Cerebellar cortex (tissue), 1 donor: ENCODE measurements at regions not wholly inside any gene's neighbourhood (a gene's known extent, or its start where the extent isn't known, plus 50 kb on each side); places are given as distances from the start of the nearest gene placed in this dataset.
"Not testable (repeated sequence)": the region's sequence is repeated elsewhere in the genome, so short reads cannot be mapped to it uniquely, and the experiment has no call there.

ENCODE experiments used
- DNase-seq: peaks from one replicate; pipeline ENCODE4 v3.0.0-alpha.2; 2015; ENCODE audit warnings: low spot score

DNA sequence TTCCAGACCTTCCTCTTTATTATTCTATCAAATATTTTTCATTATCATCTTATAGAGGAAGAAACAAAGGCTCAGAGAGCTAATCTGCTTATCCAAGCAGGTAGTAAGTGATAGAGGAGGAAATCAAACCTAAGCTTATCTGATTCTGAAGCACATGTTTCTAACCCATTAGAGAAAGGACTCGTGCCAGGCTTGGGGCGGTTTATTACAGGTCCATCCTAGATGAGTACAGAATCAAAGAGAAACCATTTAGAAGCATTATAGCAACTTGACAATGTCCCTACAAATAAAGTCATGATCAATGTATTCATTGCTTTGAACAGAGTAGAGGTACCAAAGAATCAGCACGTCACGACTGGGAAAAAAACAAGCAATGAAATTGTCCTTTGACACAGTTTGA lies 303.0 kb downstream of the CYRIA start:
- DNase-seq, result no peak

DNA sequence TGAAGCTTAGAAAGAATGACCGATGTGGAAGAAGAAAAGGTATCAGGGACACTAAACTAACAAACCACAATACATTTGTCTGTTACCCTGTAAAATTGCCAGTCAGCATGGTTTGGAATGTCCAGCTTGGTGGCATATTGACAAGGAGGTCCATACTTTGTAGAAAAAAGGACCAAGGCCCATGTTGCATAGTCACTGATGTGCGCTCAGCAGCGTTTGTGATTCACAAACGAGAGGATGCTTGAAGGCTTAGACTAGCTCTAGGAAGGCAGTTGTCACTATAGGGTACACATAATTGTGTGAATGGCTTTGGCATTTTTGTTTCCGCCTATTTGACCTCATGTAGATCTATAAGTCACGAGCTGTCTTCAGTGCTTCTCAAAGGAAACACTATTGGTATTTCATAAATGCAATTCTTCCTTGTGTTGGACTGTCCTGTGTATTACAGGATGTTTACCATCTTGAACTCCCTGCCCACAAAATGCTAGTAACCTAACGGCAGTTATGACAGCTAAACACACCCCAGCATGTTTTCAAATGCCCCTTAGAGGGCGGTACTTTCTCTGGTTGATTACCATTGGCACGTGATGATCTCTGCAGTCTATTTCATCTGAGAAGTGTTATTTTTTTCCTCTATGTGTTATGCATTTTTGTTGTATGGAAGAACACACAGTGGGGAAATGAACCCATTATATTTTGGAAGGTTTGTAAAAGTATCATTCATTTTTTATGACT lies 304.2 kb downstream of the CYRIA start:
- DNase-seq, result no peak

DNA sequence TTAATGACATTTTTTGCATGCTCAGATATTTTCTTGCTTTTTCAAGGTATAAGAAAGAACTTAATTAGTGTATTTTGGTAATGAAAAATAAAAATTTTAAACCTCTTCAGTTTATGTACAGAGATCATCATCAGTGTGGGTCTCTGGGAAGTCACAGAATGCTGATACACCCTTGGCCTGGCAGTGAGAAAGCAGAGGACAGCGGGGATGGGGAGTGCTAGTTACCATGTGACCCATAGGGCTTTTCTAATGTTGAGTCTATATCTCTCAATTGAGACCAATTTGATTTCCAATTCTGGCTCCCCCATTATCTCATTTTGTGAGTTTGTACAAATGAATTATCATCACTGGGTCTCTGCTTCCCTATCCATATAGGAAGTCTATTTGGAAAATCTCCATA lies 305.7 kb downstream of the CYRIA start:
- no peak for DNase-seq

DNA sequence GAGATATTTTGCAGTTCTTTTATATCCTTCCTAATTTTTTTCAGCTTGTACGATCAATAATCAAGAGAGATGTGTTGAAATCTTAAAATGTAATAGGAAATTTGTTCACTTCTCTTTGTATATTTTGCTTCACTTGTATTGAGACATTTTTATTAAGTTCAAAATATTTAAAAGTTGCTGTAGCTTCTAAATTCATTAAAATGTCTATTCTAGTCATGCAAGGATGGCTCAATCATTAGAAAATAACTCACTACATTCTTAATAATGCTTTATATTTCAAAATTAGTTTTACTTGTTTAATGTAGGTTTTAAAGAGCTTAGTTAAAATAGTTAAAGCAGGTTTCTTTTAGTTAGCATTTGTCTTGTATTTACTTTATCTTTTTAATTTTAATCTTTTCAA lies 308.4 kb downstream of the CYRIA start:
- no peak for DNase-seq

DNA sequence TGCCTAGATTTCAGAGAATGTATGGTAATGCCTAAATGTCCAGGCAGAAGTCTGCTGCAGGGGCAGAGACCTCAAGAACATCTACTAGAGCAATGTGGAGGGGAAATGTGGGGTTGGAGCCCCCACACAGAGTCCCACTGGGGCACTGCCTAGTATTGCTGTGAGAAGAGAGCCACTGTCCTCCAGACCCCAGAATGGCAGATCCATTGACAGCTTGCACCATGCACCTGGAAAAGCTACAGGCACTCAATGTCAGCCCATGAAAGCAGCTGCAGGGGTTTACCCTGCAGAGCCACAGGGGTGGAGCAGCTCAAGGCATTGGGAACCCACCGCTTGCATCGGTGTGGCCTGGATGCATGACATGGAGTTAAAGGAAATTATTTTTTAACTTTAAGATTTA lies 314.1 kb downstream of the CYRIA start:
- no peak for DNase-seq

GRCh38 chr2:16351137-16351536 lies 314.5 kb downstream of the CYRIA start:
- DNase-seq, result no peak

DNA sequence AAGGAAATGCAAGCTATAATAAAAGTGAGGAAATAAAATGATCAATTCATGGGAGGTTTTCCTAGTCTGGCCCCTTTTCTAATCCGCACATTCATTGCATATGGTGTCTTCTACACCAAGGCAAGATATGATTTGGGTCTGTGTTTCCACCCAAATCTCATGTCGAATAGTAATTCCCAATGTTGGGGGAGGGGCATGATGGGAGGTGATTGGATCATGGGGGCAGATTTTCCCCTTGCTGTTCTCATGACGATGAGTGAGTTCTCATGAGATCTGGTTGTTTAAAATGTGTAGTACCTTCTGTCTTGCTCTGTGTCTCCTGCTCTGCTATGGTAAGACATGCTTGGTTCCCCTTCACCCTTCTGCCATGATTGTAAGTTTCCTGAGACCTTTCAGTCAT lies 315.4 kb downstream of the CYRIA start:
- DNase-seq, result no peak

- DNase-seq, result no peak
Measured at GRCh38 chr2:16349811-16350210, 315.8 kb downstream of the CYRIA start.

GRCh38 chr2:16348821-16349515 lies 316.7 kb downstream of the CYRIA start:
- DNase-seq, result no peak

DNA sequence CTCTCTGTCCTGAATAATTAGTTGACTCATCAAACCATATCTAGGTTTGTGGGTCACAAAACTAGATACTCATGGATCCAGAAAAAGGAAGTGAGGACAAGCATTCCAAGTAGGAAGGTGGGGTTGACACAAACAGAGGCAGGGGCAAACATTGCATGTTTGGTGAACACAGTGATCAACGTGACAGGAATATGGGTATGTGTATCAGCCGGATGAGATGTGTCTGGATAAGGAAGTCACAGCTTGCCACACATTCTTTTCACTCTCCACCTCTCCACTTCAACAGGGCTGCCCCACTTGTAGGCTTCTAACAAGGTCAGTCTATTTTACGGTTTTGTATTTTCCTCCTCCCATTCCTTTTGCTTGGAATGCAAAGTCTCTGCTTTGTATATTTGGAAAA lies 319.0 kb downstream of the CYRIA start:
- no peak for DNase-seq

- not testable (repeated sequence) for DNase-seq
Measured at GRCh38 chr2:16345231-16345630, 320.4 kb downstream of the CYRIA start.

GRCh38 chr2:16339206-16339605 lies 326.4 kb downstream of the CYRIA start:
- no peak for DNase-seq

GRCh38 chr2:16338026-16338425 lies 327.6 kb downstream of the CYRIA start:
- no peak for DNase-seq

GRCh38 chr2:16336916-16337315 lies 328.7 kb downstream of the CYRIA start:
- DNase-seq, result no peak

GRCh38 chr2:16336491-16336890 lies 329.1 kb downstream of the CYRIA start:
- no peak for DNase-seq

- no peak for DNase-seq
Measured at GRCh38 chr2:16335947-16336346, 329.7 kb downstream of the CYRIA start.

GRCh38 chr2:16335604-16335930 lies 330.1 kb downstream of the CYRIA start:
- DNase-seq, result no peak

DNA sequence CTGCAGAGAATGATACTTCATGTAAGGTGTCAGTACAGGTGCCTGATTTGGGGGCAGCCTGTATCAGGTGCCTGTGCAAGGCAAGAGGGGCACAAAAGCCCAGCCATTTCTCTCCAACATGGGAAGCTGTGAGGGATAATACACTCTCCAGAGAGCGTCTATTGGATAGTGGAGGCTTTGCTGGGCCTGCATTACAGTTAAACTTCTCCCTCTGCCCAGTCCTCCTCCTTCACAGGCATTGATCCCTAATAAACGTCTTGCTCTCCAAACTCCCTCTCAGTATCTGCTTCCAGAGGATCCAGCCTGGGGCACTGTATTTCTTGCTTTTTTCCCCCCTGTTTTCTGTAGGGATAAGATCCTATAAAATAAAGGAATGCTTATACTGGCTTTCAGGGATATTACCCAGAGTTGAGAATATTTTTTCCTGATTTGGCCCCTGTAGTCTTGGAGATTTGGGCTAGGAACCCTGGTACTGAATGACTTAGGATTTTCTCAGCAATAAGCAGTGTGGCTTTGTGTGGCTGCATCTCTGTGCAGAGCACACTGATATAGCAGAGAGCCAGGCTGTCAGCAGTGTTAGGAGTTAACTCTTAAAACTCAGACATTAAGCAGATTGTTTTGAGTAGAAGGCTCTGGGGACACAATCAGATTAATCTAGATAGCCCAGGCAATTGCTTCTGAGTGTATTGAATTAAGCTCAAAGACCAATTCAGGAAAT lies 330.6 kb downstream of the CYRIA start:
- DNase-seq, result no peak

GRCh38 chr2:16334366-16334765 lies 331.3 kb downstream of the CYRIA start:
- no peak for DNase-seq

DNA sequence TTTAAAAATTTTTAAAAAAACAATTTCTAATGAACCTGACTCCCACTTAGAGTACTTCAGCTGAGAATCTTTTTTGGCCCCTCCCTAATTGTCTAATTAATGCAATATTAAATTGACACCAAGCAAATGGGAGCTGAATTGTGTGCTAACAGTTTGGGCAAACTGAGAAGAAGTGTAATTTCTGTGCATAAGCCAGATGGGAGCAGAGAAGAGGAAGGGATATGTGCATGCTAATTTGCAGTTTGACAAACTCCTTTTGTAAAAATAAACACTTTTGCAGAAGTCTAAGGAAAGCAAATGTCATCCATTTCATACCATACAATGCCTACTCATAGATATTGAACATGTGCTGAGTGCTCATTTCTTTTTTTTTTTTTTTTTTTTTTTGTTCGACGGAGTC lies 332.0 kb downstream of the CYRIA start:
- no peak for DNase-seq

- no peak for DNase-seq
Measured at GRCh38 chr2:16332681-16333557, 332.7 kb downstream of the CYRIA start.

- no peak for DNase-seq
Measured at GRCh38 chr2:16331772-16332171, 333.9 kb downstream of the CYRIA start.
